ENCODE measurements at regions not wholly inside any gene's neighbourhood (a gene's known extent, or its start where the extent isn't known, plus 50 kb on each side); places are given as distances from the start of the nearest gene placed in this dataset.

DNA sequence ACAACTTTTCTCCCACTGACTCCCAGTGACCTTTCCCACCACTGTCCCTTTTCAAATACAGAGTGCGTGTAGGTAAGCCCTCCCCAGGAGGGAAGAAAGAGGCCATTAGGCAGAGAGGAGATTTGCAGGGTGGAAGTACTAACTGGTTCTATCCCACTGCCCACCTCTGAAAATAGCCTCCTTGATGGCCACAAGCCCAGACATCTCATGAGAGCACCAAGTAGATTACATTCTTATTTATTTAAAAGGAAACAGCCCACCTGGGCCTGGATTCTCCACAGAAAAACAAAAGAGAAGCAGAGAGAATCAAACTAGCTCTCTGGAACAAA is 445.3 kb downstream of the FOXO1 start:
- no peaks in the 10 kb centered on the region; the same call in 2 of the 3 replicates for H3K9me3 Mint-ChIP-seq
- DNase-seq (ENCODE audit: low spot score) = no peak
- H3K4me3 Mint-ChIP-seq = no peak overlapping the region
- Histone ChIP-seq H4K20me1 (replicated peaks; ENCODE audit: insufficient read depth) (0 out of 2 replicates have a peak, but pooled peaks cover 3% of the 10 kb centered on the region), H3K36me3 (ENCODE audit: insufficient read depth) (no peaks in the 10 kb centered on the region), H3K4me2 (no peak overlapping the region), H3K27me3 (ENCODE audit: insufficient read depth) (no peaks in the 10 kb centered on the region), H3K4me3 (no peak overlapping the region), H2AFZ (no peak overlapping the region), H3F3A (replicated peaks; ENCODE audit: low read depth) (no peaks in the 10 kb centered on the region), H3K27ac (ENCODE audit: low read depth) (peak overlapping the region; percentile 63; the same call in 1 of the 2 replicates), H3K4me1 (ENCODE audit: insufficient read depth) (peaks cover 8% of the 10 kb centered on the region), H3K9me2 (ENCODE audit: insufficient read depth) (0 out of 2 replicates have a peak, but pooled peaks cover 3% of the 10 kb centered on the region), H3K79me2 (replicated peaks; ENCODE audit: insufficient read depth) (no peaks in the 10 kb centered on the region)
- no peak overlapping the region for H3K27ac Mint-ChIP-seq
- ATAC-seq = no peak
- H3K4me1 Mint-ChIP-seq = peaks cover 18% of the 10 kb centered on the region
- H3K36me3 Mint-ChIP-seq (ENCODE audit: low read depth) = no peaks in the 10 kb centered on the region
- H3K27me3 Mint-ChIP-seq (ENCODE audit: insufficient read depth, low read depth, poor library complexity) = no peaks in the 10 kb centered on the region
- TF ChIP-seq ZNF114 (CRISPR knock-in tag; IDR thresholded peaks at IDR 0.05) (no peak), ETS1 (IDR thresholded peaks at IDR 0.05) (no peak), EZH2 (IDR thresholded peaks at IDR 0.05; ENCODE audit: low read depth, unreplicated experiment) (no peak), JUNB (IDR thresholded peaks at IDR 0.05; ENCODE audit: unreplicated experiment) (no peak), CREB1 (CRISPR knock-in tag; IDR thresholded peaks at IDR 0.05; ENCODE audit: low read depth) (no peak), ZNF462 (CRISPR knock-in tag; IDR thresholded peaks at IDR 0.05) (no peak), NANOG (IDR thresholded peaks at IDR 0.05; ENCODE audit: borderline replicate concordance) (no peak), POLR2AphosphoS5 (IDR thresholded peaks at IDR 0.05; ENCODE audit: low read depth) (no peak), STAT1 (IDR thresholded peaks at IDR 0.05; ENCODE audit: unreplicated experiment) (no peak), ZNF331 (CRISPR knock-in tag; IDR thresholded peaks at IDR 0.05; ENCODE audit: low read depth) (no peak), EZH2phosphoT487 (IDR thresholded peaks at IDR 0.05; ENCODE audit: unreplicated experiment) (no peak)
- TF ChIP-seq, protein P1, sequence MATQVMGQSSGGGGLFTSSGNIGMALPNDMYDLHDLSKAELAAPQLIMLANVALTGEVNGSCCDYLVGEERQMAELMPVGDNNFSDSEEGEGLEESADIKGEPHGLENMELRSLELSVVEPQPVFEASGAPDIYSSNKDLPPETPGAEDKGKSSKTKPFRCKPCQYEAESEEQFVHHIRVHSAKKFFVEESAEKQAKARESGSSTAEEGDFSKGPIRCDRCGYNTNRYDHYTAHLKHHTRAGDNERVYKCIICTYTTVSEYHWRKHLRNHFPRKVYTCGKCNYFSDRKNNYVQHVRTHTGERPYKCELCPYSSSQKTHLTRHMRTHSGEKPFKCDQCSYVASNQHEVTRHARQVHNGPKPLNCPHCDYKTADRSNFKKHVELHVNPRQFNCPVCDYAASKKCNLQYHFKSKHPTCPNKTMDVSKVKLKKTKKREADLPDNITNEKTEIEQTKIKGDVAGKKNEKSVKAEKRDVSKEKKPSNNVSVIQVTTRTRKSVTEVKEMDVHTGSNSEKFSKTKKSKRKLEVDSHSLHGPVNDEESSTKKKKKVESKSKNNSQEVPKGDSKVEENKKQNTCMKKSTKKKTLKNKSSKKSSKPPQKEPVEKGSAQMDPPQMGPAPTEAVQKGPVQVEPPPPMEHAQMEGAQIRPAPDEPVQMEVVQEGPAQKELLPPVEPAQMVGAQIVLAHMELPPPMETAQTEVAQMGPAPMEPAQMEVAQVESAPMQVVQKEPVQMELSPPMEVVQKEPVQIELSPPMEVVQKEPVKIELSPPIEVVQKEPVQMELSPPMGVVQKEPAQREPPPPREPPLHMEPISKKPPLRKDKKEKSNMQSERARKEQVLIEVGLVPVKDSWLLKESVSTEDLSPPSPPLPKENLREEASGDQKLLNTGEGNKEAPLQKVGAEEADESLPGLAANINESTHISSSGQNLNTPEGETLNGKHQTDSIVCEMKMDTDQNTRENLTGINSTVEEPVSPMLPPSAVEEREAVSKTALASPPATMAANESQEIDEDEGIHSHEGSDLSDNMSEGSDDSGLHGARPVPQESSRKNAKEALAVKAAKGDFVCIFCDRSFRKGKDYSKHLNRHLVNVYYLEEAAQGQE (IDR thresholded peaks at IDR 0.05; ENCODE audit: unreplicated experiment) = no peak
- TF ChIP-seq, protein P2, sequence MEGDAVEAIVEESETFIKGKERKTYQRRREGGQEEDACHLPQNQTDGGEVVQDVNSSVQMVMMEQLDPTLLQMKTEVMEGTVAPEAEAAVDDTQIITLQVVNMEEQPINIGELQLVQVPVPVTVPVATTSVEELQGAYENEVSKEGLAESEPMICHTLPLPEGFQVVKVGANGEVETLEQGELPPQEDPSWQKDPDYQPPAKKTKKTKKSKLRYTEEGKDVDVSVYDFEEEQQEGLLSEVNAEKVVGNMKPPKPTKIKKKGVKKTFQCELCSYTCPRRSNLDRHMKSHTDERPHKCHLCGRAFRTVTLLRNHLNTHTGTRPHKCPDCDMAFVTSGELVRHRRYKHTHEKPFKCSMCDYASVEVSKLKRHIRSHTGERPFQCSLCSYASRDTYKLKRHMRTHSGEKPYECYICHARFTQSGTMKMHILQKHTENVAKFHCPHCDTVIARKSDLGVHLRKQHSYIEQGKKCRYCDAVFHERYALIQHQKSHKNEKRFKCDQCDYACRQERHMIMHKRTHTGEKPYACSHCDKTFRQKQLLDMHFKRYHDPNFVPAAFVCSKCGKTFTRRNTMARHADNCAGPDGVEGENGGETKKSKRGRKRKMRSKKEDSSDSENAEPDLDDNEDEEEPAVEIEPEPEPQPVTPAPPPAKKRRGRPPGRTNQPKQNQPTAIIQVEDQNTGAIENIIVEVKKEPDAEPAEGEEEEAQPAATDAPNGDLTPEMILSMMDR (conservative IDR thresholded peaks at IDR 0.05; ENCODE audit: low read depth in 2 of 2) = no peak

All from GM23338 (cell line).